ENCODE measurements at regions not wholly inside any gene's neighbourhood (a gene's known extent, or its start where the extent isn't known, plus 50 kb on each side); places are given as distances from the start of the nearest gene placed in this dataset.
"Not testable (repeated sequence)": the region's sequence is repeated elsewhere in the genome, so short reads cannot be mapped to it uniquely, and the experiment has no call there.

GRCh38 chr10:34918776-34919315 lies 103.8 kb upstream of the PARD3 start:
- Mint-ChIP-seq H3K36me3 (no peaks in the 10 kb centered on the region), H3K4me1 (no peaks in the 10 kb centered on the region), H3K4me3 (no peak overlapping the region), H3K9me3 (peaks cover 7% of the 10 kb centered on the region), H3K27ac (no peak overlapping the region)
- no peak for ATAC-seq
- no peak for DNase-seq (ENCODE audit: low spot score in 2 of 2)

DNA sequence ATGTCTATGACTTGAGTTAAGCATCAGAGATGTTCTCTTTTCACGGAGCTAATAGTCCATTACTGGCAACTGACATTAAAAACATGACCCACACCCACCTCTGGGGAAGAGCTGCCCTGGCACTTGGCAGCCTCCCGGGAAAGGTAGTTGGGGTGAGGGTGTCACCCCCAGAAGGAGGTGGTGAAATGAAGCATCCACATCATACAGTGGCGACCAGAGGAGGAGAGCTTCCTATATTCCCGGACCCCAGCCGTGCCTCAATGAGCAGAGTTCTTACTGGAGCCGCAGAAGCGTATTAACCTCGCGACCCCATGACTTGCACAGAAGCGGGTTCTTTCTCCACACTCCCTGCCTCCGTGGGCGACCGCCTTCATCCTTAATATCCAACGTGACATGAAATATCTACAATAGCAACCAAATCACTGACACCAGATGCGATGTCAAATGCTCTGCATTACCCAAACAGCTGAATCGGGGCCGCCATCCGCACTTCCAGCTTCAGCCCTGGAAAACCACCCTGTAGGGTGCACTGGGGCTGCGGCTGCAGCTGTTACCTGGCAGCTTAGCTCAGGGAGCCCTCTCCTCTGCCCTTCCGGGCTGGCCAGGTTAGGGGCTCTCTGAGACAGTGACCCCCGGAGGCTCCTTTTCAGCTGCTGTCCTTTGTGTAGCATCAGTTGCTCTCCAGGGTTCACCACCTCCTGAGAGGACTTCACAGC lies 103.1 kb upstream of the PARD3 start:
- Mint-ChIP-seq H3K27ac (no peak overlapping the region), H3K4me3 (no peak overlapping the region), H3K36me3 (no peaks in the 10 kb centered on the region), H3K4me1 (no peaks in the 10 kb centered on the region), H3K9me3 (peaks cover 7% of the 10 kb centered on the region)
- DNase-seq (ENCODE audit: low spot score in 2 of 2), result no peak
- ATAC-seq, result no peak

DNA sequence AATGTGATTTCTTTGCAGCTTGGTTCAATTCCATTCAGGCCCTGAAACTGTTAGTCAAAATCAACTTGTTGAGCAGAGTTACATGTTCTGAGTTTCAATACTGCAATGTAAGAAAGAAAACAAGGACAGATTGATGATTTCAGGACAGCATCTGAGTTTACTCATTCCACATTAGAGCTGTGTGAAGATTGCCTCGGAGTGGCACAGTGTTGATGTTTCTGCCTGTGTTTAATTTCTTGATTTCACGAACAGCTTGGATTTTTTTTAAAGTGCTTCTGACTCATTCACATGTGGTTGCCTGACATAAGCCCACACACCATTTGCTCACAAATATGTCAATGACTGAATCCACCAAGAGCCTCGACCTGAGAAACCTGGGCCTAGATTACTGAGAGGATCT lies 101.2 kb upstream of the PARD3 start:
- ATAC-seq (peak; percentile 78), DNase-seq (ENCODE audit: low spot score in 2 of 2) (no peak)
- Mint-ChIP-seq H3K4me3 (no peak overlapping the region), H3K4me1 (no peaks in the 10 kb centered on the region), H3K27ac (no peak overlapping the region), H3K9me3 (no peaks in the 10 kb centered on the region), H3K36me3 (no peaks in the 10 kb centered on the region)

GRCh38 chr10:34912771-34913170 lies 97.7 kb upstream of the PARD3 start:
- Mint-ChIP-seq H3K9me3 (no peaks in the 10 kb centered on the region), H3K4me1 (no peaks in the 10 kb centered on the region), H3K27ac (no peak overlapping the region), H3K4me3 (no peak overlapping the region), H3K36me3 (no peaks in the 10 kb centered on the region)
- no peak for ATAC-seq
- no peak for DNase-seq (ENCODE audit: low spot score in 2 of 2)

- Mint-ChIP-seq H3K4me3 (no peak overlapping the region), H3K27ac (no peak overlapping the region), H3K36me3 (no peaks in the 10 kb centered on the region), H3K4me1 (no peaks in the 10 kb centered on the region), H3K9me3 (no peaks in the 10 kb centered on the region)
- ATAC-seq, result no peak
- DNase-seq (ENCODE audit: low spot score in 2 of 2), result no peak
Measured at GRCh38 chr10:34911661-34912205, 96.6 kb upstream of the PARD3 start.

- no peak overlapping the region for H3K27ac Mint-ChIP-seq
- H3K4me3 Mint-ChIP-seq, result no peak overlapping the region
- no peaks in the 10 kb centered on the region for H3K36me3 Mint-ChIP-seq
- no peaks in the 10 kb centered on the region for H3K9me3 Mint-ChIP-seq
- ATAC-seq, result peak; percentile 26
- no peaks in the 10 kb centered on the region for H3K4me1 Mint-ChIP-seq
- DNase-seq (ENCODE audit: low spot score in 2 of 2), result no peak
Measured at GRCh38 chr10:34908481-34908880, 93.4 kb upstream of the PARD3 start.

DNA sequence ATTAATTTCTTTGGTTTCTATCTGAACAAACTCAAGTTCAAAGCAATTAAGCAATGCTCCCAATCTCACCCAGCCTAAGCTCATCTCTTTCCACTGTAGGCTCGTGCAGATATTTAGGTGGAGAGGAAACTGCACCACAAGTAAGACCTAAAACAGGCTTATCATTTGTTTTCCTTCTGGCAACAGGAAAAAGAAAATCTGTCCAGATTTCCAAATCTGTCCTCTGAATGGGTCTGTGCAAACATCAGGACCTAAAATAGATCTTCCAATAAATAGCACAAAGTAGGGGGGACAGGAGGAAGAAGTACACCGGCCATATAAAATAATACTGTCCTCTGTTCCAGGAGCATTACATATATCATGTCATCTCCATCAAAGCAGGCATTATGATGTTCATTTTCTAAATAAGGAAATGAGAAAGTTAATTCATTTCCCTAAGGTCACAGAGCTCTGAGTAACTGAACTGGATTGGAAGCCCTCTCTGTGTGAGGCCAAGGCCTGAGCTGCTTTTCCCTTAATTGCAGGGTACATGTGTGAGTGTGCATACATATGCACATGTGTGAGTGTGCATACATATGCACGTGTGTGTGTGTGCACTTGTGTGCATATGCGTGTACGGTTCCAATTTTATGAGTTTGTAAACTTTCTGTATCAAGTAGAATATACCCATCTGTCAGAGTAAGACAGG lies 92.8 kb upstream of the PARD3 start:
- ATAC-seq (no peak), DNase-seq (ENCODE audit: low spot score in 2 of 2) (no peak)
- H3K27ac Mint-ChIP-seq, result no peak overlapping the region
- no peaks in the 10 kb centered on the region for H3K9me3 Mint-ChIP-seq
- H3K4me3 Mint-ChIP-seq, result no peak overlapping the region
- H3K36me3 Mint-ChIP-seq, result no peaks in the 10 kb centered on the region
- H3K4me1 Mint-ChIP-seq, result no peaks in the 10 kb centered on the region

DNA sequence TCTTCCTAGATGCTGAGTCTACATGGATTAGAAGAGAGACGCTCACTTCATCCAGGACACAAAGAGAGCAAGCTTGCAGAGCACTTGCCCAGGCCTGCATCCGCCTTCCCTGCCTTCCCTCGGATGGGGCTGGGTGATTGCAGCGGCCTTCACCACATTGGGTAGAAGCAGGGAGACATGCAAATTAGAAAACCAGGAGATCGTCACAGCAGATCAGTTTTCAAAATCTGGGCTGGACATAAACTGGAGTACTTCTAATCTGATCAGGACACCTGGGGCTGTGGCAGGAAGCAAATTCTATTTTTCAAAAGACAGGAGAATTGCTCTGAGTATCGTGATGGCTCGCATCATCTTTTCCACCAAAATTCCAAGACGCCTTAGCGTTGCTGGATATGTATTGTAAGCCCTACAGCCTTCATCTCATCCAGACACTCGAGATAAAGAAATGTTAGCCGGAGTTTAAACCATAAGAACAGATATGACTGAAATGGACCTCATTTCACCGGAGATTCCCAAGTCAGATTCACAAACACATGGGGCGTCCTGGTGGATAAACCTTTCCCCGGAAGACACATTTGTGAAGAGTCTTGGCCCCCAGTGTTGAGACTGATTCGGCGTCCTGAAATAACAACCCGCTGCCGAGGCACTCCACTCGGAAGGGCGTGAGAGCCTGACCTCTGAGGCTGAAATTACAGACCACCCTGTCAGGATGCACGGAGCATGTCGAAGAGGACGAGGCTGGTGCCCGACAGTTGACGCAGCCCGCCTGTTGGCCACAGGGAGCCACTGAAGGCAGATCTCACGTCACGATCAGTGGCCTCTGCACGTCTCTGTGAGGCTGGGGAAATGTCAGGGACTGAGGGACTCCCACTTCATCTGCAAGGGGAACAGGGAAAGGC lies 91.2 kb upstream of the PARD3 start:
- Mint-ChIP-seq H3K27ac (no peak overlapping the region), H3K9me3 (no peaks in the 10 kb centered on the region), H3K36me3 (no peaks in the 10 kb centered on the region), H3K4me3 (no peak overlapping the region), H3K4me1 (no peaks in the 10 kb centered on the region)
- DNase-seq (ENCODE audit: low spot score in 2 of 2) (no peak), ATAC-seq (no peak)

- no peaks in the 10 kb centered on the region for H3K36me3 Mint-ChIP-seq
Measured at GRCh38 chr10:34905200-34905927, 90.3 kb upstream of the PARD3 start.

DNA sequence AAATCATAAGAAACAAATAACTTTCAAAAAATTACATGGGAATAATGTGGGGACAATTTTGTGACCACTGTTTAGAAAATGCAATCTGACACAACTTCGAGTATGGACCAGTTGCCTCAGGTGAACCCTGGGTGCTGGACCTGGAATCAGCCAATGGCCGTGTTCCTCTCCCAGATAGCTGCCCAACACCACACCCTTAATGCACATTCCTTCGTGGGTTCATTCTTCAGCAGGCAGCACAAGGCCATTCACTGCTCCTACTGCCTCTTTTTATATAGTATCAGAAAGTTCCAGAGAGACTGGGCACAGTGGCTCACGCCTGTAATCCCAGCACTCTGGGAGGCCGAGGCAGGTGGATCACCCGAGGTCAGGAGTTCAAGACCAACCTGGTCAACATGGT lies 89.1 kb upstream of the PARD3 start:
- DNase-seq (ENCODE audit: low spot score in 2 of 2) (no peak), ATAC-seq (no peak)
- H3K4me3 Mint-ChIP-seq, result no peak overlapping the region
- no peaks in the 10 kb centered on the region for H3K9me3 Mint-ChIP-seq
- no peaks in the 10 kb centered on the region for H3K36me3 Mint-ChIP-seq
- H3K4me1 Mint-ChIP-seq, result no peaks in the 10 kb centered on the region
- no peak overlapping the region for H3K27ac Mint-ChIP-seq

More at GRCh38 chr10:34905200-34905927, 90.3 kb upstream of the PARD3 start:
- no peaks in the 10 kb centered on the region for H3K9me3 Mint-ChIP-seq
- ATAC-seq (no peak), DNase-seq (ENCODE audit: low spot score in 2 of 2) (no peak)
- H3K4me1 Mint-ChIP-seq, result no peaks in the 10 kb centered on the region
- no peak overlapping the region for H3K4me3 Mint-ChIP-seq
- H3K27ac Mint-ChIP-seq, result no peak overlapping the region

DNA sequence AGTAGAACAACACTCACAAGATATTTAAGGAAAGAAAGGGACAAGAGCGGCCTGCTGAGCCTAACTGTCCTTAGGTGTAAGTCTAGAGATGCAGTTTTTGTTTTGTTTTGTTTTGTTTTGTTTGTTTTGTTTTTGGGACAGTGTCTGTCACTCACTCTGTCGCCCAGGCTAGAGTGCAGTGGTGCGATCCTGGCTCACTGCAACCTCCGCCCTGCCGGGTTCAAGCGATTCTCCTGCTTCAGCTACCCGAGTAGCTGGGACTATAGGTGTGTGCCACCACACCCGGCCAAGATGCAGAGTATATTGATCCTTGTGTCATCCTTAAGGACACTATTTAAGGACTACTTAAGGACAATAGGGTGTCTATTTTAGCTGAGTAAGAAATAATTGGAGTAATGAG lies 84.1 kb upstream of the PARD3 start:
- ATAC-seq (no peak), DNase-seq (ENCODE audit: low spot score in 2 of 2) (no peak)
- Mint-ChIP-seq H3K9me3 (no peaks in the 10 kb centered on the region), H3K36me3 (no peaks in the 10 kb centered on the region), H3K27ac (no peak overlapping the region), H3K4me3 (no peak overlapping the region), H3K4me1 (no peaks in the 10 kb centered on the region)

- ATAC-seq (no peak), DNase-seq (ENCODE audit: low spot score in 2 of 2) (no peak)
- no peaks in the 10 kb centered on the region for H3K4me1 Mint-ChIP-seq
Measured at GRCh38 chr10:34895977-34896376, 80.9 kb upstream of the PARD3 start.

GRCh38 chr10:34895046-34895445 lies 80.0 kb upstream of the PARD3 start:
- ATAC-seq; H3K9me3 Mint-ChIP-seq; H3K4me1 Mint-ChIP-seq; H3K27ac Mint-ChIP-seq; DNase-seq (ENCODE audit: low spot score in 2 of 2); H3K4me3 Mint-ChIP-seq; H3K36me3 Mint-ChIP-seq: not testable (repeated sequence)

More at GRCh38 chr10:34895977-34896376, 80.9 kb upstream of the PARD3 start:
- Mint-ChIP-seq H3K4me3 (no peak overlapping the region), H3K27ac (no peak overlapping the region), H3K36me3 (no peaks in the 10 kb centered on the region), H3K9me3 (no peaks in the 10 kb centered on the region)

- H3K4me1 Mint-ChIP-seq; H3K4me3 Mint-ChIP-seq; H3K36me3 Mint-ChIP-seq; DNase-seq (ENCODE audit: low spot score in 2 of 2); ATAC-seq; H3K27ac Mint-ChIP-seq; H3K9me3 Mint-ChIP-seq: not testable (repeated sequence)
Measured at GRCh38 chr10:34892521-34892920, 77.4 kb upstream of the PARD3 start.
